Prostate gland (tissue), 2 donors: ENCODE measurements at regions not wholly inside any gene's neighbourhood (a gene's known extent, or its start where the extent isn't known, plus 50 kb on each side); places are given as distances from the start of the nearest gene placed in this dataset.
"Not testable (repeated sequence)": the region's sequence is repeated elsewhere in the genome, so short reads cannot be mapped to it uniquely, and the experiment has no call there.

Source experiments
- POLR2AphosphoS5 ChIP-seq: sonication (generic); formaldehyde crosslinking; IDR thresholded peaks from one replicate; pipeline ENCODE4 v1.6.1; 2017; ENCODE audit warnings: antibody characterized with exemption
- TF ChIP-seq, protein P1 (sequence below), 4 experiments: fragments of 200-600 bp in 2 of 4; fragments of 450-650 bp in 2 of 4; sonication (generic) in 2 of 4; IDR thresholded peaks; 1 replicate in 3 of 4; 2 replicates in 1 of 4; pipeline ENCODE4 v1.5.1; 2016 to 2019; ENCODE audit warnings: antibody characterized with exemption in 4 of 4, mild to moderate bottlenecking in 2 of 4, moderate library complexity in 2 of 4

GRCh38 chr2:144617171-144617570 is 97.3 kb upstream of the ZEB2 start:
- TF ChIP-seq, protein P1, sequence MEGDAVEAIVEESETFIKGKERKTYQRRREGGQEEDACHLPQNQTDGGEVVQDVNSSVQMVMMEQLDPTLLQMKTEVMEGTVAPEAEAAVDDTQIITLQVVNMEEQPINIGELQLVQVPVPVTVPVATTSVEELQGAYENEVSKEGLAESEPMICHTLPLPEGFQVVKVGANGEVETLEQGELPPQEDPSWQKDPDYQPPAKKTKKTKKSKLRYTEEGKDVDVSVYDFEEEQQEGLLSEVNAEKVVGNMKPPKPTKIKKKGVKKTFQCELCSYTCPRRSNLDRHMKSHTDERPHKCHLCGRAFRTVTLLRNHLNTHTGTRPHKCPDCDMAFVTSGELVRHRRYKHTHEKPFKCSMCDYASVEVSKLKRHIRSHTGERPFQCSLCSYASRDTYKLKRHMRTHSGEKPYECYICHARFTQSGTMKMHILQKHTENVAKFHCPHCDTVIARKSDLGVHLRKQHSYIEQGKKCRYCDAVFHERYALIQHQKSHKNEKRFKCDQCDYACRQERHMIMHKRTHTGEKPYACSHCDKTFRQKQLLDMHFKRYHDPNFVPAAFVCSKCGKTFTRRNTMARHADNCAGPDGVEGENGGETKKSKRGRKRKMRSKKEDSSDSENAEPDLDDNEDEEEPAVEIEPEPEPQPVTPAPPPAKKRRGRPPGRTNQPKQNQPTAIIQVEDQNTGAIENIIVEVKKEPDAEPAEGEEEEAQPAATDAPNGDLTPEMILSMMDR (IDR thresholded peaks at IDR 0.05) = not testable (repeated sequence)
- not testable (repeated sequence) for TF ChIP-seq POLR2AphosphoS5
